ENCODE measurements at regions not wholly inside any gene's neighbourhood (a gene's known extent, or its start where the extent isn't known, plus 50 kb on each side); places are given as distances from the start of the nearest gene placed in this dataset.

- no peak overlapping the region for H3K4me3 ChIP-seq (ENCODE audit: low read length)
- TF ChIP-seq ZNF274 (IDR thresholded peaks at IDR 0.05; ENCODE audit: low read depth, low read length) = no peak
Measured at GRCh38 chr5:89106480-89106879, 223.5 kb upstream of the MEF2C start.

- no peak overlapping the region for H3K4me3 ChIP-seq (ENCODE audit: low read length)
- TF ChIP-seq ZNF274 (IDR thresholded peaks at IDR 0.05; ENCODE audit: low read depth, low read length) = no peak
Measured at GRCh38 chr5:89105836-89106235, 222.9 kb upstream of the MEF2C start.

GRCh38 chr5:89105171-89105695 lies 222.2 kb upstream of the MEF2C start:
- TF ChIP-seq ZNF274 (IDR thresholded peaks at IDR 0.05; ENCODE audit: low read depth, low read length) = no peak
- no peak overlapping the region for H3K4me3 ChIP-seq (ENCODE audit: low read length)

DNA sequence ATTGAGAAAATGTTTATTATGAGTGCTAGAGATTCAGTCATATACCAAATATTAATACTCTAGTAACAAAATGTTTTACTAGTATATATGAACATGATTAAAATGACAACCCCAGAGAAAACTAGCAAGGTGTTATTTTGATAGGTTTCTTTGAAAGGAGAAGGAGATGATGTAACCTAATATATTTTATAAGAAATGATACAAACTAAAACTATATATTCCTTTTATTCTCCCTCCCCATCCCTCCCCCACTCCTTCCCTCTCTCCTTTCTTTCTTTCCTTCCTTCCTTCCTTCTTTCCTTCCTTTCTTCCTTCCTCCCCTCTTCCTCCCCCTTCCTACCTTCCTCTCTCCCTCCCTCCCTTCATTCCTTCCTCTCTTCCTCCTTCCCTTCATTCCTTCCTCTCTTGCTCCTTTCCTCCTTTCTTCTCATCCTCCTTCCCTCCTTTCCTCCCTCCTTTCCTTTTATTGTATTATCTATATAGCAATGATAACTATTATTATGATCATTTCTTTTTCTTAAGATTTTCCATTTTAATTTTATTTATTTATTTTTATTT lies 215.3 kb upstream of the MEF2C start:
- no peak overlapping the region for H3K4me3 ChIP-seq (ENCODE audit: low read length)
- TF ChIP-seq ZNF274 (IDR thresholded peaks at IDR 0.05; ENCODE audit: low read depth, low read length) = no peak

DNA sequence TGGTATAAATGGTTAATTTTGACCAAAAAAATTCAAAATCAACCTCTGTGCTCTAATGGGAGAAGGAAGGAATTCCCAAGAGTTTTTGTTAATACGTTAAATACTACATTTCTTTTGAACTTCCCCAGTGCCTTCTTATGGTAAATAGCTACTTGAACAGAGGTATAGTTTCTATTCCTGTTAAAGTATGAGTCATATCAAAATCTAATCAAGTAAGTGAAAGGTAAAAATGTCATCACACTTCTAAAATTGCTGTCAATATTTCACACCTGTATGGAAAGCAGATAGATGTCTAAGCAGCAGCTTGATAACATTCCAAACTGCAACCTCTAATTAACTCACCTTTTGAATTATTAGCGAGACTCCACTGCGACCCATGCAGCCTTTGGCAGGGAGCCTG lies 214.1 kb upstream of the MEF2C start:
- no peak for TF ChIP-seq ZNF274 (IDR thresholded peaks at IDR 0.05; ENCODE audit: low read depth, low read length)
- H3K4me3 ChIP-seq (ENCODE audit: low read length) = no peak overlapping the region

DNA sequence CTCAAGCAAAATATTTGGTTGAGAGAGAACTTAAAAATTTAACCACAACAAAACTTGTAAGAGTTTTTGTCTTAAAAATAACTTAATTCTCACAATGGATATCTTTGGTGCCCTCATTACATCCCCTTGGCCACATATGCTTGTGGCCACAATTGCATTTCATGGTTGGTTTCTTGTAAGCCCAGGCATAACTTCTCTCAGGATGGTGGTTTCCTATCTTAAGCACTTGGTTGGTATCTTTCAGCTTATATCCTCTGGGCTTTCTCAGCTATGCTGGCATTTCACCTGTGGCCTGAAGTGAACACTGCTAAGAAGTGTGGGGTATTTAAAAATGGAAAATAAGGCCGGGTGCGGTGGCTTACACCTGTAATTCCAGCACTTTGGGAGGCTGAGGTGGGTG lies 212.4 kb upstream of the MEF2C start:
- TF ChIP-seq ZNF274 (IDR thresholded peaks at IDR 0.05; ENCODE audit: low read depth, low read length) = no peak
- no peak overlapping the region for H3K4me3 ChIP-seq (ENCODE audit: low read length)

- TF ChIP-seq ZNF274 (IDR thresholded peaks at IDR 0.05; ENCODE audit: low read depth, low read length) = no peak
- no peak overlapping the region for H3K4me3 ChIP-seq (ENCODE audit: low read length)
Measured at GRCh38 chr5:89090037-89090436, 207.1 kb upstream of the MEF2C start.

DNA sequence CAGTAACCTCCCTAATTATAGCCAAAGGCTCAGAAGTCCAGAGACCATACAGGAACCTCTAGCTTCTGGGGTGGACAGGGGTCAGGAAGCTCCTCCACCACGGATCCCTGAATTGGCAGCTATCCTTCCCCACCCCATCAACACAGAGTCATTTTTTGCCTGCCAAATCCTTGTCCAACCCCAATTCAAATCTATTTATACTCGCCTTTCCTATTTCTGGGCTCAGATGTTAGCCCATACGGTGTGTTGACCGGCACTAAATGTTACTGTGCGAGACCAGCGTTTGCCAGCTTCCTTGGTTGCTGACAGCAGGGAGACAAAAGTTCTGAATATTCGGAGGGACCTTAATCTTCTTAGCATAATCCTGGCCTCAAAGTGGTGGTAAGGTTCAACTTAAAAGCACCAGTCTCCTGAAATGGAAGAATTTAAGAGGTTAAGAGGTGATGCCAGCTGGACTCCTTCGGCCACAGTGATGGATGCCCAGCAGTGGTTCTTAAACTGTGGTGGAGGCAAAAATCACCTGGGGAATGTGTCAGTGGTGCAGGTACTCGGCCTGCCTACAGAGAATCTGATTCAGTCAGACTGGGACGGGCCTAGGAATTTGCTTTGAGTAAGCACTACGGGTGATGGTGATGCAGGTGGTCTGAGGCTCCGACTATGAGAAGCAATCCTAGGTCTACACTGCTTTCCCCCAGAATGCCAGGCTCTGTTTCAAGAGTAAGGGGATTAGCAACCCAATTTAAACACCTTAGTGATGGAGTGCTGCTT lies 204.8 kb upstream of the MEF2C start:
- TF ChIP-seq ZNF274 (IDR thresholded peaks at IDR 0.05; ENCODE audit: low read depth, low read length) = no peak

GRCh38 chr5:89087128-89087527 lies 204.1 kb upstream of the MEF2C start:
- no peak for TF ChIP-seq ZNF274 (IDR thresholded peaks at IDR 0.05; ENCODE audit: low read depth, low read length)
- H3K4me3 ChIP-seq (ENCODE audit: low read length) = no peak overlapping the region

More for the DNA sequence above, 204.8 kb upstream of the MEF2C start:
- H3K4me3 ChIP-seq (ENCODE audit: low read length) = no peak overlapping the region

GRCh38 chr5:89086390-89087086 lies 203.6 kb upstream of the MEF2C start:
- no peak overlapping the region for H3K4me3 ChIP-seq (ENCODE audit: low read length)
- no peak for TF ChIP-seq ZNF274 (IDR thresholded peaks at IDR 0.05; ENCODE audit: low read depth, low read length)

DNA sequence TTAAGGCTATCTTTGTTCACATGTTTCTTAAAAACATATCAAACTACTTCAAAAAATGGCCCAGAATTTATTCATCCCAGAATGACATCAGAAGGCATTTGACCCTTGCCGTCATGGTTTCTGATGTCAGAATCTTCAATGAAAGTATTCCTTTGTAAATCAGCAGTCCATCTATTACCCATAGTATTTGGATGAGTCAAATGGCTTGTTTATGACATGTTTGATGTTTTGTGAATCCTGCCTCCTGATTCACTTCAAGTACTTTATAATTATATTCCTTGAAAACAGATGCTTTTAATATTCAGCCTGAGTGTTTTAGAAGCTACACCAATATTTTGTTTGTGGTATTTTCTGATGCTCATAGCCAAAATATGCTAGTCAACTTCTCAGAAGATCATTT lies 200.8 kb upstream of the MEF2C start:
- TF ChIP-seq ZNF274 (IDR thresholded peaks at IDR 0.05; ENCODE audit: low read depth, low read length) = no peak
- no peak overlapping the region for H3K4me3 ChIP-seq (ENCODE audit: low read length)

DNA sequence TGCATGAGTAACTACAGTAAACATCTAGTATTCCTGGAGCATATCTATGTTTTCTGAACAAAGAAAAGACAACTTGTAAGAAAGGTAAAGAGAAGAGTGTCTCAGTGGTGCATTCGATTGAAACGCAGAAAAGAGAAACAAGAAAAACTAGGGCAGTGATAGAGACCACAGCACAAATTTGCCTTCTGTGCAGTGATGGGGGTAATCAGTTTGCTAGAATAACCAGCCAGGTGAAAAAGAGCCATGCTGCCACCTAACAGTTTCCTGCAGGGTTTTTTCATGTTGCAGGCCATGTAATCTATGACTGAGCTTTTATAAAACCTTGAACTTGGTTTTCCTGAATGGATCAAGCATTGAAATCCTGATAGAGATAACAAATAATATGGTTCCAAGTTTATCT lies 198.4 kb upstream of the MEF2C start:
- no peak overlapping the region for H3K4me3 ChIP-seq (ENCODE audit: low read length)
- no peak for TF ChIP-seq ZNF274 (IDR thresholded peaks at IDR 0.05; ENCODE audit: low read depth, low read length)

DNA sequence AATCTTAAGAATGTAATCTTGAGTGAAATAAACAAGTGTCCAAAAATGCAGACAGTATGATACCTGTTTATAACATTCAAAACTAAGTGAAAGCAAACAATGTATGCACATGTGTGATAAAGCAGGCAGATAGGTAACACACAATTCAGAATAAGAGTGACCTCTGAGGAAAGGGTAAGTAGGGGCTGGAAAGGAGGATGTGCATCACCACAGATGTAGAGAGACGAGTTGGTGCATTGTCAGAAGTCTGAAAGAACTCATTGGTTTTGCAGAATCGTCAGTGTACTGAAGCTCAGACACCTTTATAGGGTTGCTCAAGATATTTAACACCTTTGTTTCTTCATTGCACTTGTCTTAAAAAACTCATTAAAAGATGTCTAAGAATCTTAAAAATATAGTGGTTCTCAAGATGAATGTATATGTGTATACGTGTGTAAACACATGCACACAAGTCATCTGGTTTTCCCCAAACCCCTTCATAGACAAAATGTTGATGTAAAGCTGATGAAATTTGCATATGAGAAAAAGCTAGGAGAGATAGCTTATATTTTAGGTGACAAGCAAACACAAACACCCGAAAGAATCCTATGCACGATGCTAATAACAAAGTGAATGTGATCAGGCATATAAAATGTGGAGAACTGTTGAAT lies 197.6 kb upstream of the MEF2C start:
- H3K4me3 ChIP-seq (ENCODE audit: low read length) = no peak overlapping the region
- no peak for TF ChIP-seq ZNF274 (IDR thresholded peaks at IDR 0.05; ENCODE audit: low read depth, low read length)

Data from GM08714 (cell line).